ENCODE measurements at regions not wholly inside any gene's neighbourhood (a gene's known extent, or its start where the extent isn't known, plus 50 kb on each side); places are given as distances from the start of the nearest gene placed in this dataset.

GRCh38 chr7:116148108-116148507 lies 62.2 kb upstream of the TES start:
- H3K27me3 ChIP-seq (ENCODE audit: insufficient read depth, low read depth, low read length), result no peaks in the 10 kb centered on the region
- no peak overlapping the region for H3K4me2 ChIP-seq (ENCODE audit: low read length)
- H3K79me2 ChIP-seq (replicated peaks; ENCODE audit: insufficient read depth, low read length), result no peaks in the 10 kb centered on the region
- H3K4me3 ChIP-seq (ENCODE audit: low read length), result no peak overlapping the region
- H2AFZ ChIP-seq (ENCODE audit: low read depth, low read length), result no peak overlapping the region
- no peak overlapping the region for H3K9ac ChIP-seq (ENCODE audit: low read length)
- no peaks in the 10 kb centered on the region for H3K36me3 ChIP-seq (ENCODE audit: insufficient read depth, low read length)
- H3F3A ChIP-seq (ENCODE audit: insufficient read depth, low read length, poor library complexity, severe bottlenecking), result no peaks in the 10 kb centered on the region
- H4K20me1 ChIP-seq (ENCODE audit: insufficient read depth), result no peaks in the 10 kb centered on the region
- no peak overlapping the region for H3K27ac ChIP-seq (ENCODE audit: low read length)
- H3K9me2 ChIP-seq (ENCODE audit: insufficient read depth, low read length), result no peaks in the 10 kb centered on the region
- no peaks in the 10 kb centered on the region for H3K9me3 ChIP-seq (ENCODE audit: low read length)
- TF ChIP-seq POLR2AphosphoS5 (IDR thresholded peaks at IDR 0.05) (no peak), EP300 (conservative IDR thresholded peaks at IDR 0.05; ENCODE audit: poor library complexity, severe bottlenecking) (no peak), REST (IDR thresholded peaks at IDR 0.05; ENCODE audit: borderline replicate concordance) (no peak), CTCF (IDR thresholded peaks at IDR 0.05; ENCODE audit: poor library complexity, severe bottlenecking) (no peak), TAF1 (IDR thresholded peaks at IDR 0.05; ENCODE audit: low read depth) (no peak), MXI1 (conservative IDR thresholded peaks at IDR 0.05; ENCODE audit: poor library complexity, severe bottlenecking) (no peak), SMC3 (conservative IDR thresholded peaks at IDR 0.05; ENCODE audit: poor library complexity) (no peak), RAD21 (conservative IDR thresholded peaks at IDR 0.05) (no peak), EZH2 (IDR thresholded peaks at IDR 0.05; ENCODE audit: borderline replicate concordance, insufficient read depth, low read length, poor library complexity, severe bottlenecking) (no peak)

DNA sequence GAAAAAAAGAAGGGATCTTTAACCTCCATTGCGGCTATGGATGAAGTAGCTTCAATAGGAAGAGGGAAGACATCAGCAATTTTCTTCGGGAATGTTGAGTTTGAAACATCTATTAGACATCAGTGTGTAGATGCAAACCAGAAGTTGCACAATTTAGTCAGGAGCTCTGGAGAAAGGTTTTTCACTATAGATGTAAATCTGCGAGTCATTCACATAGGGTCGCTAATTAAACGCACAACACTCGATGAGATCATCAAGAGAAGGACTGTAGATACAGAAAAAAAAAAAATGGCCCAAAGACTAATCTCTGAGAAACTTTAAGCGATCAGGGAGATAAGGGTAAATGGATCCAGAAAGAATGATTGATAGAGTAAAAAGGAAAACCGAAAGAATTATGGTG lies 61.7 kb upstream of the TES start:
- no peaks in the 10 kb centered on the region for H3K9me2 ChIP-seq (ENCODE audit: insufficient read depth, low read length)
- no peaks in the 10 kb centered on the region for H3K27me3 ChIP-seq (ENCODE audit: insufficient read depth, low read depth, low read length)
- H3K4me2 ChIP-seq (ENCODE audit: low read length), result no peak overlapping the region
- H3K36me3 ChIP-seq (ENCODE audit: insufficient read depth, low read length), result no peaks in the 10 kb centered on the region
- H4K20me1 ChIP-seq (ENCODE audit: insufficient read depth), result no peaks in the 10 kb centered on the region
- H2AFZ ChIP-seq (ENCODE audit: low read depth, low read length), result no peak overlapping the region
- H3K9ac ChIP-seq (ENCODE audit: low read length), result no peak overlapping the region
- no peaks in the 10 kb centered on the region for H3K79me2 ChIP-seq (replicated peaks; ENCODE audit: insufficient read depth, low read length)
- no peak overlapping the region for H3K4me3 ChIP-seq (ENCODE audit: low read length)
- no peaks in the 10 kb centered on the region for H3K9me3 ChIP-seq (ENCODE audit: low read length)
- H3F3A ChIP-seq (ENCODE audit: insufficient read depth, low read length, poor library complexity, severe bottlenecking), result no peaks in the 10 kb centered on the region
- TF ChIP-seq POLR2AphosphoS5 (IDR thresholded peaks at IDR 0.05) (no peak), EZH2 (IDR thresholded peaks at IDR 0.05; ENCODE audit: borderline replicate concordance, insufficient read depth, low read length, poor library complexity, severe bottlenecking) (no peak), TAF1 (IDR thresholded peaks at IDR 0.05; ENCODE audit: low read depth) (no peak), EP300 (conservative IDR thresholded peaks at IDR 0.05; ENCODE audit: poor library complexity, severe bottlenecking) (no peak), CTCF (IDR thresholded peaks at IDR 0.05; ENCODE audit: poor library complexity, severe bottlenecking) (no peak), REST (IDR thresholded peaks at IDR 0.05; ENCODE audit: borderline replicate concordance) (no peak), MXI1 (conservative IDR thresholded peaks at IDR 0.05; ENCODE audit: poor library complexity, severe bottlenecking) (no peak), SMC3 (conservative IDR thresholded peaks at IDR 0.05; ENCODE audit: poor library complexity) (no peak), RAD21 (conservative IDR thresholded peaks at IDR 0.05) (no peak)
- H3K27ac ChIP-seq (ENCODE audit: low read length), result no peak overlapping the region
